HFFc6 (cell line): ENCODE measurements at regions not wholly inside any gene's neighbourhood (a gene's known extent, or its start where the extent isn't known, plus 50 kb on each side); places are given as distances from the start of the nearest gene placed in this dataset.

Experiments
- DNase-seq: peaks from one replicate; pipeline ENCODE4 v3.0.0-alpha.2; 2018
- H3K27ac Mint-ChIP-seq: 2 replicates; pipeline ENCODE4 v1.8.0; 2020; ENCODE audit warnings: mild to moderate bottlenecking, mixed read lengths
- H3K27me3 Mint-ChIP-seq: 2 replicates; pipeline ENCODE4 v1.8.0; 2021; ENCODE audit warnings: mild to moderate bottlenecking, moderate library complexity, mixed read lengths; ENCODE audit not compliant: insufficient read depth
- H3K36me3 Mint-ChIP-seq: 2 replicates; pipeline ENCODE4 v1.8.0; 2021; ENCODE audit warnings: low read depth, mixed read lengths
- H3K4me1 Mint-ChIP-seq: 2 replicates; pipeline ENCODE4 v1.8.0; 2020; ENCODE audit warnings: low read depth, mixed read lengths
- H3K4me3 Mint-ChIP-seq: 2 replicates; pipeline ENCODE4 v1.8.0; 2020; ENCODE audit warnings: mild to moderate bottlenecking, moderate library complexity, mixed read lengths
- H3K9me3 Mint-ChIP-seq: 2 replicates; pipeline ENCODE4 v1.8.0; 2020; ENCODE audit warnings: mild to moderate bottlenecking, mixed read lengths
- CTCF ChIP-seq: fragments of 200-600 bp; sonication (generic); IDR thresholded peaks from 2 replicates; pipeline ENCODE4 v1.5.0; 2021; ENCODE audit warnings: antibody characterized with exemption, mild to moderate bottlenecking

- peaks cover 2% of the 10 kb centered on the region; the same call in 1 of the 2 replicates for H3K27me3 Mint-ChIP-seq
- no peak overlapping the region for H3K27ac Mint-ChIP-seq
- H3K36me3 Mint-ChIP-seq: 0 out of 2 replicates have a peak, but pooled peaks cover 4% of the 10 kb centered on the region
- no peaks in the 10 kb centered on the region for H3K9me3 Mint-ChIP-seq
- TF ChIP-seq CTCF: no peak
- peaks cover 7% of the 10 kb centered on the region for H3K4me1 Mint-ChIP-seq
- H3K4me3 Mint-ChIP-seq: no peak overlapping the region
- DNase-seq: no peak
Measured at GRCh38 chr4:177728361-177729152, 286.3 kb upstream of the AGA start.

GRCh38 chr4:177729681-177730080 lies 287.4 kb upstream of the AGA start:
- Mint-ChIP-seq H3K9me3 (no peaks in the 10 kb centered on the region), H3K36me3 (0 out of 2 replicates have a peak, but pooled peaks cover 4% of the 10 kb centered on the region), H3K27me3 (peaks cover 2% of the 10 kb centered on the region; the same call in 1 of the 2 replicates), H3K4me1 (peaks cover 7% of the 10 kb centered on the region), H3K27ac (no peak overlapping the region), H3K4me3 (no peak overlapping the region)
- TF ChIP-seq CTCF: no peak
- DNase-seq: no peak

GRCh38 chr4:177737387-177737940 lies 295.2 kb upstream of the AGA start:
- no peak overlapping the region; the same call in 1 of the 2 replicates for H3K4me3 Mint-ChIP-seq
- TF ChIP-seq CTCF: no peak

GRCh38 chr4:177740563-177740962 lies 298.3 kb upstream of the AGA start:
- DNase-seq: peak; percentile 7
- Mint-ChIP-seq H3K4me3 (peak overlapping the region; percentile 18; the same call in 1 of the 2 replicates), H3K4me1 (peaks cover 20% of the 10 kb centered on the region), H3K36me3 (no peaks in the 10 kb centered on the region), H3K27me3 (peaks cover 2% of the 10 kb centered on the region; the same call in 1 of the 2 replicates), H3K27ac (no peak overlapping the region), H3K9me3 (no peaks in the 10 kb centered on the region)
- no peak for TF ChIP-seq CTCF

More at GRCh38 chr4:177737387-177737940, 295.2 kb upstream of the AGA start:
- H3K27me3 Mint-ChIP-seq: no peaks in the 10 kb centered on the region
- H3K36me3 Mint-ChIP-seq: no peaks in the 10 kb centered on the region
- no peaks in the 10 kb centered on the region for H3K9me3 Mint-ChIP-seq
- DNase-seq: peak; percentile 17
- H3K4me1 Mint-ChIP-seq: peaks cover 20% of the 10 kb centered on the region
- H3K27ac Mint-ChIP-seq: no peak overlapping the region

- Mint-ChIP-seq H3K36me3 (no peaks in the 10 kb centered on the region), H3K27ac (no peak overlapping the region), H3K4me1 (no peaks in the 10 kb centered on the region), H3K27me3 (peaks cover 11% of the 10 kb centered on the region; the same call in 1 of the 2 replicates), H3K4me3 (no peak overlapping the region), H3K9me3 (no peaks in the 10 kb centered on the region)
- no peak for TF ChIP-seq CTCF
- no peak for DNase-seq
Measured at GRCh38 chr4:177759729-177760128, 317.5 kb upstream of the AGA start.
